ENCODE measurements at regions not wholly inside any gene's neighbourhood (a gene's known extent, or its start where the extent isn't known, plus 50 kb on each side); places are given as distances from the start of the nearest gene placed in this dataset.

DNA sequence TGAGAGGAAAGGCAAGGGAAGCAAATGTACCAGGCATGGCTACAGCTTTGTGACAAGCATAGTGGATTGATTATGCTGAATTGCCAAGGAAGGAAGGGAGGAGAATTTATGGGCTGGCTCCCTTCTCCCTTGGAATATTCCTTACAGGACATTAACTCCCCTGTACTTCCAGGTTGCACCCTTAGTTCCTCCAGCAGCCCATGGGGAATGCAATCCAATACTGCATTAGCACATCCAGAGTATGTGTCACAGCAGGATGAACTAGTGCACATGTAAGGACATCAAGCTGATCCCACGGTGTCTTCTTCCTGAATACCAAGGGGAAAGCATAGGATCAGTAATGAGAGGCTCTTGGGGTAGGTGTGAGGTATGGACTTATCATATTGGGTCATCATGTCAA is 390.7 kb upstream of the POU3F2 start:
- TF ChIP-seq, protein P1, sequence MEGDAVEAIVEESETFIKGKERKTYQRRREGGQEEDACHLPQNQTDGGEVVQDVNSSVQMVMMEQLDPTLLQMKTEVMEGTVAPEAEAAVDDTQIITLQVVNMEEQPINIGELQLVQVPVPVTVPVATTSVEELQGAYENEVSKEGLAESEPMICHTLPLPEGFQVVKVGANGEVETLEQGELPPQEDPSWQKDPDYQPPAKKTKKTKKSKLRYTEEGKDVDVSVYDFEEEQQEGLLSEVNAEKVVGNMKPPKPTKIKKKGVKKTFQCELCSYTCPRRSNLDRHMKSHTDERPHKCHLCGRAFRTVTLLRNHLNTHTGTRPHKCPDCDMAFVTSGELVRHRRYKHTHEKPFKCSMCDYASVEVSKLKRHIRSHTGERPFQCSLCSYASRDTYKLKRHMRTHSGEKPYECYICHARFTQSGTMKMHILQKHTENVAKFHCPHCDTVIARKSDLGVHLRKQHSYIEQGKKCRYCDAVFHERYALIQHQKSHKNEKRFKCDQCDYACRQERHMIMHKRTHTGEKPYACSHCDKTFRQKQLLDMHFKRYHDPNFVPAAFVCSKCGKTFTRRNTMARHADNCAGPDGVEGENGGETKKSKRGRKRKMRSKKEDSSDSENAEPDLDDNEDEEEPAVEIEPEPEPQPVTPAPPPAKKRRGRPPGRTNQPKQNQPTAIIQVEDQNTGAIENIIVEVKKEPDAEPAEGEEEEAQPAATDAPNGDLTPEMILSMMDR (IDR thresholded peaks at IDR 0.05) = no peak
- no peaks in the 10 kb centered on the region; the same call in none of the 2 replicates for H3K27me3 Mint-ChIP-seq (ENCODE audit: insufficient read depth)
- no peak for DNase-seq
- no peaks in the 10 kb centered on the region for H3K36me3 Mint-ChIP-seq (ENCODE audit: low read depth)
- no peak overlapping the region for H3K27ac Mint-ChIP-seq
- H3K4me3 Mint-ChIP-seq = no peak overlapping the region
- no peaks in the 10 kb centered on the region for H3K4me1 Mint-ChIP-seq (ENCODE audit: low read depth)
- H3K9me3 Mint-ChIP-seq = peaks cover 44% of the 10 kb centered on the region

DNA sequence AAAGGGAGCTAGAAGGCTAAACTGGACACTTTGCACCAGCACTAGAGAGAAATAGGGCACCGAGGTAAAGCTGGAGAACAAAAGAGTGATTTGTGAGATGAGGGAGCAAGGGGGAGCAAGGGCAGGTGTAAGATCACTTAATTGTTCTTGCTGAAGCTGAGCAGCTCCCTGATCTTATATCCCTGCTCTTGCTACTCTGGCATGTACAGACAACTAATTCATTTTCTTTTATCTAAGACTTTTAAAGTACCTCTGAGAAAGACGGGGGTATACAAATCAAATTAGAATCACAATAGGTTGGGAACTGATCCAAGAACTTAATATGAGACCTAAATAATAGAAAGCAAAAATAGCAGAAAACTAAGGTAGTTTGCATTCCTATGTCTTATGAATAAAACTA is 381.7 kb upstream of the POU3F2 start:
- no peaks in the 10 kb centered on the region for H3K36me3 Mint-ChIP-seq (ENCODE audit: low read depth)
- TF ChIP-seq, protein P1 (IDR thresholded peaks at IDR 0.05) = no peak
- no peaks in the 10 kb centered on the region for H3K27me3 Mint-ChIP-seq (ENCODE audit: insufficient read depth)
- H3K9me3 Mint-ChIP-seq = peaks cover 21% of the 10 kb centered on the region
- H3K4me1 Mint-ChIP-seq (ENCODE audit: low read depth) = no peaks in the 10 kb centered on the region
- H3K4me3 Mint-ChIP-seq = no peak overlapping the region
- no peak for DNase-seq
- no peak overlapping the region for H3K27ac Mint-ChIP-seq

DNA sequence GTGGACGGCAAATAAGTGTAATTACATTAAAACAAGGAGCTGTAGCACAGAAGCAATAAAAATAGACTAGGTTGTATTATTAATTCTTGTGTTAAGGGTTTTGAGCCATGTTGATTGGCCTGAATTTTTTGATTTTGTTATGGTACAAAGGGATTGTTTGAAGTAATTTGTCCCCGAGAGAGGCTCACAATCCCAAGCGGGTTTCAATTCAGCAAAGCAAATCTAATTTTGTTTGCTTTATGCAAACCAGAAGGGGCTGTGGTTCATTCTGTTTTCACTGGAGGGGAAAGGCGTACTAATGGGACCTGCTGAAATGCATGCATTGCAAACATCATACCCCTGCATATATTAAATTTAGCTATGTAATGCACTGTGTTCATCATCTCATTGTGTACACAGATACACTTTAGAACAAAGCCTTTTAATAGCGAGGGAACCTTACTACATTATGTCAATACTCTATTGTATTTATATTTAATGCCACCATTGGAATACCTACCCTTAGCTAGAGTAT is 379.5 kb upstream of the POU3F2 start:
- Mint-ChIP-seq H3K27ac (no peak overlapping the region), H3K27me3 (ENCODE audit: insufficient read depth) (no peaks in the 10 kb centered on the region), H3K4me3 (no peak overlapping the region), H3K36me3 (ENCODE audit: low read depth) (no peaks in the 10 kb centered on the region), H3K9me3 (peaks cover 11% of the 10 kb centered on the region), H3K4me1 (ENCODE audit: low read depth) (no peaks in the 10 kb centered on the region)
- DNase-seq = no peak
- TF ChIP-seq, protein P1 (IDR thresholded peaks at IDR 0.05) = no peak

DNA sequence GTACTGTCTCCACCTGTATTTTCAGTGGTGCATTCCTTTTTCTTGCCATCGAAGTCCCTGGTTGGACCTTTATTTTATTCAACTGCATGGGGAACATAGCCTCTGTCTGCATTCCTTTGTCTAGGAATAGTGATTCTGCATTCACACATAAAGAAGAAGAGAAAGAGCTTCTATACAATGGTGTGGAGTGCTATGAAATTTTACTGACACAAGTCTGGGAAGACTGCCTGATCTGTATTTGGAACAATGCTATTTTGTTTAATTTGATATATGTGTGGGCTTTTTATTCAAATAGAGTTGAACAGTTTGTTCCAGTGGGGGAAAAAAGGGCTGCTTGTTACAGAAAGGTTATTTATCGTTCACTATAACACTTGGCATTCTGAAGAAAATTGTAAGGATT is 375.7 kb upstream of the POU3F2 start:
- no peaks in the 10 kb centered on the region for H3K36me3 Mint-ChIP-seq (ENCODE audit: low read depth)
- H3K4me1 Mint-ChIP-seq (ENCODE audit: low read depth) = no peaks in the 10 kb centered on the region

DNA sequence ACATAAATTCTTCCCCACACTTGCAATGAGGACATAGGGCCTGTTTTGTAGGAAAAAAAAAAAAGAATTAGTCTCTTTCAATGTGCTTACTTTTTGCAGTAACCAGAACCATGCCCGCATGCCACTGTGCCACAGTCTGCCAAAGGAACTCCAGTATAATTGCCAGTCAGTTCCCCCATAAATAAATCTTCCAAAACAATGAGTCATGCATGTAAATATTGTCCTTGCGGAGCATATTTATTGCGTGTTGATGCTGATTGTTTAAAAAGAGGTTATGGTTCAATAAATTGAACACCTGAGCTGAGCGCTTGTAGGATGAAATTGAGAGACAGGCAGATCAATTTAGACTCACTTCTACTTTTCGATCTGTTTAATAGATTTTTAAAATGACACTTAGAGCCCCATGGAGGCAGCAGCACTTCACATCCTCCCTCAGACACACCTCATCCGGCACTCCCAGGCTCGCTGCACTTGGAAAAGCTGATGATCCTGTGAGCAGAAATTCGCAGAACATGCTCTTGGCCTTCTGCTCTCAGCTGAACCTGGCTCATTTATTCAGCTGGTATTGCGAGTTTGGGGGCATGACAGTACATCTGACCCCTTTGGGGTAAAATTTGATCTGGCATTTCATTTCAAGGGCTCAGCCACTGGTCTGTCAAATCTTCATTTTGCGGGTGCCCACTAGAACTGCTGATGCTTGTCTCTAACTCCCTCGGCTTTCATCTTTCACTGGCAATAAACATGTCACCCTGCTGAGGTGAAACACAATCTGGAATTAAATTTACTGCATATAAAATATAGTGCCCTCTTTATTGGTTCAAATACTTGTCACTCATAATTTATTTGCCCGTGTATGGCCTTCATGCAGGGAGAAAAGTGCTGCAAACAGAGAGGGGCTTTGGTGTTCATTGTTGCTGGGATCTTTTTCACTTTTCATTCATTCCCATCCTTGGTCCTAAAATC is 371.1 kb upstream of the POU3F2 start:
- TF ChIP-seq, protein P1 (IDR thresholded peaks at IDR 0.05) = no peak
- H3K27me3 Mint-ChIP-seq (ENCODE audit: insufficient read depth) = no peaks in the 10 kb centered on the region
- H3K27ac Mint-ChIP-seq = no peak overlapping the region
- H3K9me3 Mint-ChIP-seq = peaks cover 47% of the 10 kb centered on the region
- H3K36me3 Mint-ChIP-seq (ENCODE audit: low read depth) = no peaks in the 10 kb centered on the region
- no peak for DNase-seq
- no peaks in the 10 kb centered on the region for H3K4me1 Mint-ChIP-seq (ENCODE audit: low read depth)
- no peak overlapping the region for H3K4me3 Mint-ChIP-seq

More for the DNA sequence above, 375.7 kb upstream of the POU3F2 start:
- TF ChIP-seq, protein P1 (IDR thresholded peaks at IDR 0.05) = no peak
- H3K4me3 Mint-ChIP-seq = no peak overlapping the region
- H3K27ac Mint-ChIP-seq = no peak overlapping the region
- peaks cover 28% of the 10 kb centered on the region for H3K9me3 Mint-ChIP-seq
- H3K27me3 Mint-ChIP-seq (ENCODE audit: insufficient read depth) = no peaks in the 10 kb centered on the region
- DNase-seq = no peak
